ENCODE measurements at regions not wholly inside any gene's neighbourhood (a gene's known extent, or its start where the extent isn't known, plus 50 kb on each side); places are given as distances from the start of the nearest gene placed in this dataset.

GRCh38 chr1:118739501-118739900 is 248.6 kb downstream of the TBX15 start:
- TF ChIP-seq CTCF (IDR thresholded peaks at IDR 0.05), result no peak
- Histone ChIP-seq H4K20me1 (ENCODE audit: insufficient read depth, low read length) (no peaks in the 10 kb centered on the region), H3K9ac (ENCODE audit: insufficient read depth, low read length, poor library complexity, severe bottlenecking) (no peak overlapping the region), H3K27me3 (ENCODE audit: control insufficient read depth in 2 of 2, insufficient read depth in 2 of 2, low read length in 2 of 2) (no peaks in the 10 kb centered on the region), H3K27ac (ENCODE audit: low read depth in 1 of 2, low read length in 2 of 2) (no peak overlapping the region), H3K79me2 (ENCODE audit: insufficient read depth, low read length) (no peaks in the 10 kb centered on the region), H2AFZ (ENCODE audit: insufficient read depth, low read depth, low read length, poor library complexity, severe bottlenecking) (no peak overlapping the region), H3K4me2 (replicated peaks; ENCODE audit: extremely low read depth, low read length, poor library complexity, severe bottlenecking) (no peak overlapping the region), H3K36me3 (replicated peaks in 1 of 2; ENCODE audit: control insufficient read depth in 1 of 2, insufficient read depth in 2 of 2, low read length in 2 of 2) (no peaks in the 10 kb centered on the region), H3K4me3 (replicated peaks in 1 of 3; ENCODE audit: low read depth in 2 of 3, low read length in 3 of 3) (no peak overlapping the region), H3K9me3 (replicated peaks in 1 of 2; ENCODE audit: control insufficient read depth in 1 of 2, insufficient read depth in 1 of 2, low read length in 2 of 2) (peaks cover 0 to 5% of the 10 kb centered on the region in 2 donors), H3K4me1 (ENCODE audit: control insufficient read depth in 1 of 2, insufficient read depth in 2 of 2, low read length in 2 of 2) (no peaks in the 10 kb centered on the region)
- H3K27me3 Mint-ChIP-seq (ENCODE audit: low read depth in 3 of 3), result peaks cover 0 to 1% (median 0%) of the 10 kb centered on the region in 3 donors
- H3K4me3 Mint-ChIP-seq, result no peak overlapping the region
- H3K27ac Mint-ChIP-seq, result no peak overlapping the region
- no peaks in the 10 kb centered on the region for H3K36me3 Mint-ChIP-seq
- H3K9me3 Mint-ChIP-seq, result peaks cover 0 to 3% (median 0%) of the 10 kb centered on the region in 7 donors
- intact Hi-C loops (cut with micrococcal nuclease), result no loop called here
- no peak for DNase-seq
- no CpG with 5 or more reads among the region's 4 CpGs for WGBS (ENCODE audit: insufficient coverage)
- H3K4me1 Mint-ChIP-seq, result no peaks in the 10 kb centered on the region

GRCh38 chr1:118736322-118736721 is 251.8 kb downstream of the TBX15 start:
- WGBS (ENCODE audit: insufficient coverage), result no CpG with 5 or more reads among the region's 1 CpG
- no peaks in the 10 kb centered on the region for H3K27me3 Mint-ChIP-seq (ENCODE audit: low read depth in 3 of 3)

More at GRCh38 chr1:118736322-118736721, 251.8 kb downstream of the TBX15 start:
- Histone ChIP-seq H3K9me3 (replicated peaks in 1 of 2; ENCODE audit: control insufficient read depth in 1 of 2, insufficient read depth in 1 of 2, low read length in 2 of 2) (peaks cover 0 to 3% of the 10 kb centered on the region in 2 donors), H3K4me2 (replicated peaks; ENCODE audit: extremely low read depth, low read length, poor library complexity, severe bottlenecking) (no peak overlapping the region), H3K4me1 (ENCODE audit: control insufficient read depth in 1 of 2, insufficient read depth in 2 of 2, low read length in 2 of 2) (no peaks in the 10 kb centered on the region), H2AFZ (ENCODE audit: insufficient read depth, low read depth, low read length, poor library complexity, severe bottlenecking) (no peak overlapping the region), H4K20me1 (ENCODE audit: insufficient read depth, low read length) (no peaks in the 10 kb centered on the region), H3K36me3 (replicated peaks in 1 of 2; ENCODE audit: control insufficient read depth in 1 of 2, insufficient read depth in 2 of 2, low read length in 2 of 2) (no peaks in the 10 kb centered on the region), H3K79me2 (ENCODE audit: insufficient read depth, low read length) (no peaks in the 10 kb centered on the region), H3K4me3 (replicated peaks in 1 of 3; ENCODE audit: low read depth in 2 of 3, low read length in 3 of 3) (no peak overlapping the region), H3K9ac (ENCODE audit: insufficient read depth, low read length, poor library complexity, severe bottlenecking) (no peak overlapping the region), H3K27ac (ENCODE audit: low read depth in 1 of 2, low read length in 2 of 2) (no peak overlapping the region), H3K27me3 (ENCODE audit: control insufficient read depth in 2 of 2, insufficient read depth in 2 of 2, low read length in 2 of 2) (no peaks in the 10 kb centered on the region)
- no peak overlapping the region for H3K27ac Mint-ChIP-seq
- H3K4me1 Mint-ChIP-seq, result no peaks in the 10 kb centered on the region
- H3K36me3 Mint-ChIP-seq, result no peaks in the 10 kb centered on the region
- H3K9me3 Mint-ChIP-seq, result peaks cover 0 to 3% (median 0%) of the 10 kb centered on the region in 7 donors
- no peak overlapping the region for H3K4me3 Mint-ChIP-seq
- intact Hi-C loops (cut with micrococcal nuclease), result no loop called here
- TF ChIP-seq CTCF (IDR thresholded peaks at IDR 0.05), result no peak
- no peak for DNase-seq
